DMS114 treated with DMSO at 0.1 percent for 48 hours (cell line): ENCODE measurements at regions not wholly inside any gene's neighbourhood (a gene's known extent, or its start where the extent isn't known, plus 50 kb on each side); places are given as distances from the start of the nearest gene placed in this dataset.

Experiments used
- DNase-seq: peaks from one replicate; lab custom pipeline; 2025; ENCODE audit not compliant: unreplicated experiment; lab: John Stamatoyannopoulos, UW

DNA sequence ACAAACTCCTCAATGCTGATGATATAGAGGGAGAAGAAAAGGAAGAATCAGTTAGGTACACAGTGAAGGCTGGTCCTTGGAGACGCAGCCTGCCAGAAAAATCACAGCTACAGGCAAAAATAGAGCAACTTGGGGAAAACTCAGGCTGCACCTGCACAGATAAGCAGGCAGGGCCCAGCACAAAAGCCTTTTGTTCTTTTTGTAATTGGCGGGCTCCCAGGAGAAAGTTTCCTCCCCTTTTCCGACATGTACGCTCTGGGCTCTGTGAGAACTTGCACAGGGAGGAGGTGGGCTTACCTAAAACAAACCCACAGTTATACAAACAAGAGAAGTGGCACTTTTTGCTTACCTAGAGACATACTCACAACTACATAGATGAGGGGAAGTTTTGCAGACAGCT, 813.4 kb upstream of the EPHA6 start:
- DNase-seq: no peak

GRCh38 chr3:96007650-96008195, 806.7 kb upstream of the EPHA6 start:
- no peak for DNase-seq

DNA sequence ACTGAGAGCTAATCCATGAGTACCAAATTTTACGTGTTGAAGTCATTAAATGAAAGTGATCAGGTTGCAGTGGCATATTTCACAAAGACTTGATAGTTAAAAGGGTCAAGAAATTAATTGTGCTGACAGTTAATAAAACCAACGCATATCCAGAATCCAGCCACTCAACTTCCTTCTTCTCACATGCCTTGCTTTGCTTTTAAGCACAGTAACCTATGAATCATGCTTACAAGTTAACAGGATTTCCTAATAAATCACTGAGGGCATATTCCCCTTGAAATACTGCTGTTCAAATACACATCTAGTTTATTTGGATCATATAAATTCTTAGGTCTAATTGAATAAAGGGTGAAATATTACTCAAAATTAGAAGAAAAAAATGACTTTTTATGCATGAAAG, 801.5 kb upstream of the EPHA6 start:
- no peak for DNase-seq

DNA sequence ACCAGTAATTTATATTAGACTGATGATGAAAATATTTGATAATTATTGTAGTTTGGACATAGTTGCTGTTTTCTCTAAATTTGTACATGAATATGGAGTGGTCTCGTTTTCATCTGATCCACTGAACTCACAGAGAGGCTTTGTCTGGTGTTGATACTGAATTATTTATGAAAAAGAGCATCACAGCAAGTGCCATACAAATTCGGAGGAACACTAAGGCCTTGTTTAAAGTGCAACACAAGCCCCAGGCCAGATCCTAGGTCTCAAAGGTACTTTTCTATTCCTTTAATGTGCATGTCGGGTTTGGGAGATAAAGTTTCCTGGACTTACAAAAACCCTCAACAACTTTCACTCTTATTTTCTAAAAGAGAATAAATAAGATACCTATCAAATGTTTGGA, 796.8 kb upstream of the EPHA6 start:
- no peak for DNase-seq

DNA sequence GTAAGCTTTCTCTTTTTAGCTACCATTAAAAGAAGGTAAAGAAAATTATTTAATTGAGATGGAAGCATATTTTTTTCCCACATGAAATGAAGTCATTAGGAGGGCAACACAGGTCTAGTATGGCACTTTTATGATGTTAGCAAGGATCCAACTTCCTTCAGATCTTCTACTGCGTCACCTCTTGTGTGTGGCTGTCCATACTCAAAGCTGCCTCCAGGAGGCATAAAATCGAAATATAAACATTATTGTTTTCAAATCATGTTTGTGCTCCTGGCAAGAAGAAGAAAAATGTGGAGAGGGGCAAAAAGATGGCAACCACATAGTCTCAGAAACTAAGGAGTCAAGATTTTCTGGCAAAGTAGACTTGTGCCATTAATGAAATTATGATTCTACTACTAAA, 791.7 kb upstream of the EPHA6 start:
- DNase-seq: no peak

DNA sequence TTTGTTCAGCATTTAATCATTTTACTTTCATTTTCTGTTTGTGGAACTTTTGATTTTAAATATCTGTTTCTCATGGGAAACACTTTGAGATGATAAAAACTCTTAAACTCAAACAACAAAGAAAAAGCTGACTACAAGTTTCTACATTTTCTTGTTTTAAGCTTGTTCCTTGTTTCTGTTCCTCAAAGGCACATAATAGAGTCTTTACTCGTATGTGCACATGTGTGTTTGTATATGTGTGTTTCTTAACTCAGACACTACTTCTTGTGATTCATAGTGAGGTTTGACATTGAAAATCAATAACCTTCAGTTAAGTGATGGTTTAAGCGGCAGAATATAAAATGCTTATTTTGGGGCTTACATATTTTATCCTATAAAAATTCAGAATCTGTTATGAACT, 786.7 kb upstream of the EPHA6 start:
- no peak for DNase-seq

DNA sequence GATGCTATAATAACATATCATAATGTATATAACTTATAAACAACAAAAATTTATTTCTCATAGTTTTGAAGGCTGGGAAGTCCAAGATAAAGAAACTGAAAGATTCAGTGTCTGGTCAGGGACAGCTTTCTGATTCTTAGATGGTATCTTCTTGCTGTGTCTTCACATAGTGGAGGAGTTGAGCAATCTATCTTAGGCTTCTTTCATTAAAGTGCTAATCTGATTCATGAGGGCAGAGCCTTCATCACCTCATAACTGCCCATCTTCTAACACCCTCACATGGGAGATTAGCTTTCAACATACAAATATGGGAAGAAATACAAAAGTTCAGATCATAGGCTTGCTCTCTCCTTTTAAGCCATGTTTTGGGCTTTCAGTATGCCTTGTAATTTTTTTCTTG, 774.8 kb upstream of the EPHA6 start:
- no peak for DNase-seq

GRCh38 chr3:96059301-96059700, 755.1 kb upstream of the EPHA6 start:
- DNase-seq: no peak

- no peak for DNase-seq
Measured at GRCh38 chr3:96069065-96069464, 745.3 kb upstream of the EPHA6 start.

DNA sequence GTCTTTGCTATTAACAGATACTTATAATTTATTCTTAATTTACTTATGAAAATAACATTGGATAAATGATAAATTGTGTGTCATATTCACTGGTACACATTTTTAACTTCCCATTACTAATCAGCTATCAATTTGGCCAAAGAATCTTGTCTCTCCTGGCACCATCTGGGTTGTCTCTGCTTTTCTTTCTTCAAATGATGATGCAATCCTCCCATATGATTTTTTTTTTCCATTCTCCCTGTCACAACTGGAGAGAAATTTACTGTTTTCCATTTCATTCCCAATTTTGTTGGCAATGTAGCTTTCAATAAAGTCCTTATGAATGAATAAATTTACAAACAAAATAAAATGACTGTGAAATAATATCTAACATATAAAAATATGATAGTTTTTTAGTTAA, 743.7 kb upstream of the EPHA6 start:
- no peak for DNase-seq

GRCh38 chr3:96071097-96071496, 743.3 kb upstream of the EPHA6 start:
- no peak for DNase-seq

DNA sequence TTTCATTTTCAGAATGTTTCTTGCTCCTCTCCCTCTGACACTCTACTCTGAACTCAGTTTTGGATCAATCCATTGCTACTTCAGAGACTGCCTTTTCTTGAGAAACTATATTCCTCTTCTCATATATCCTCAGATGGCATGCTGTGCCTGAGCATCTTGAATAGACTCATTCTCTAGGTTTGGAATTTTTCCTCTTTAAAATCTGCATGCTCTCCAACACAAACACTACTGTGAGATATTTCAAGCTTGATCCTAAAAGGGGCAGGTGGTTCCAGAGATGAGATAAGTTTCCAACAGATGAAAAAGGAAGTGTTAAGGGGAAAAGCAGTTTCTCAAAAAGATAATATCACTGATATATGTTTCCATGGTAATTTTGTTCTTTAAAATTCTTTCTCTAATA, 742.2 kb upstream of the EPHA6 start:
- no peak for DNase-seq

DNA sequence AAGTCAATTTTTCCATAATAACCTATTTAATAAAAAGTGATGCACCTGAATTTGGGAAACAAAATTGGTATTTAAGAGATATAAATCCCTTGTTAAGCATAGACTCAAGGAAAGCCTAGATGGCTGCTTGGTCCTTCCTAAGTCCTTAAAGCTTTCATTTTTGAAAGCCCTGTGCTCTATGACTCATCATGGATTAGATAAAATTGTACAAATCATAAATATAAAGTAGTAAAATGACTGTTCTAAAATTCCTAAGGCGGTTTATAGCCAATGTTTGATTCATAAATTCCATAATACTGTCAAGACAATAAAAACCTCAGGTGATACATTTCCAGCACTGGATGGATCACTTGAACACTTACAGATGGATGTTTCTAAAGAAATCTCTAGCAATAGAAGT, 730.8 kb upstream of the EPHA6 start:
- DNase-seq: no peak

DNA sequence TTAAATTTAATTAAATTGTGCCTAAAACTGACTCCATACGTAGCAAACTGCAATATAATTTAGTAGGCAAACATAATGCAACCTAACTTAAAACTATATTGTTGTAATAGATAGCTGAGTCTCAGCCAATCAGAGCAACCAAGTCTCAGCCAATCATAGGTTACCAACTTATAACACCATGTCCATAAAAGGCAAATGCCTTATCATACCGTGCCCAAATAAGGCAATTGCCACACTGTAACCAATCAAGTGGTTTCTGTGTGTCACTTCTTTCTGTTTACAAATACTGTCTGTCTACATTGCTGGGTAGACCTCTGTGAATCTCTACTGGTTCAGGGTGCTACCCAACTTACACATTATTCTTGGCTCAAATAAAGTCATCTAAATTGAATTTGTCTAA, 728.4 kb upstream of the EPHA6 start:
- DNase-seq: no peak

DNA sequence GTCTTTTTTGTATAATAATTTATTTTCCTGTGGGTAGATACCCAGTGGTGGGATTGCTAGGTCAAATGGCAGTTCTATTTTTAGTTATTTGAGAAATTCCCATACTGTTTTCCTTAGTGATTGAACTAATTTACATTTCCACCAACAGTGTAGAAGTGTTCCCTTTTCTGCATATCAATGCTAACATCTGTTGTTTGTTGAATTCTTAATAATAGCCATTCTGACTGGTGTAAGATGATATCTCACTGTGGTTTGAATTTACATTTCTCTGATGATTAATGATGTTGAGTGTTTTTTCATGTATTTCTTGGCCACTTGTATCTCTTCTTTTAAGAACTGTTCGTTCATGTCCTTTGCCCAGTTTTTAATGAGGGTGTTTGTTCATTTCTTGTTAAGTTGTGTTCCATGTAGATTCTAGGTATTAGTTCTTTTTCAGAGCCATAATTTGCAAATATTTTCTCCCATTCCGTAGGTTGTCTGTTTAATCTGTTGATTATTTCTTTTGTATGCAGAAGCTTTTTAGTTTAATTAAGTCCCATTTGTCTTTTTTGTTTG, 713.3 kb upstream of the EPHA6 start:
- DNase-seq: no peak

DNA sequence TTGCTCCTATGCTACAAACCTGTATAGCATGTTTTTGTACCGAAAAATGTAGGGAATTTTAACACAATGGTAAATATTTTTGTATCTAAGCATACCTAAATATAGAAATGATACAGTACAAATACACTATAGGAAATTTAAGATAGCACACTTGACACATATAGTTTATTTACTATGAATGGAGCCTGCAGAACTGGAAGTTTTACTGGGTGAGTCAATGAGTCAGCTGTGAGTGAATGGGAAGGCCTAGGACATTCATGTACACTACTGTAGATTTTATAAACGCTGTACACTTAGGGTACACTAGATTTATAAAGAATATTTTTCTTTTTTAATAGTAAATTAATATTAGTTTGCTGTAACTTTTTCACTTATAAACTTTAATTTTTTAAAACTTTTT, 707.7 kb upstream of the EPHA6 start:
- DNase-seq: no peak
